GM19452 (cell line): ENCODE measurements at regions not wholly inside any gene's neighbourhood (a gene's known extent, or its start where the extent isn't known, plus 50 kb on each side); places are given as distances from the start of the nearest gene placed in this dataset.
"Not testable (repeated sequence)": the region's sequence is repeated elsewhere in the genome, so short reads cannot be mapped to it uniquely, and the experiment has no call there.

ENCODE experiments used
- ATAC-seq: cut with Tn5 transposase; IDR thresholded peaks from one replicate; pipeline ENCODE4 v1.9.1; 2021; ENCODE audit not compliant: unreplicated experiment

GRCh38 chr4:127307996-127308395 lies 324.8 kb upstream of the INTU start:
- ATAC-seq = no peak

- ATAC-seq = no peak
Observed at GRCh38 chr4:127309369-127310102, 323.2 kb upstream of the INTU start.

- ATAC-seq = no peak
Observed at GRCh38 chr4:127311371-127311770, 321.4 kb upstream of the INTU start.

GRCh38 chr4:127311924-127312323 lies 320.8 kb upstream of the INTU start:
- ATAC-seq = no peak

GRCh38 chr4:127313767-127314166 lies 319.0 kb upstream of the INTU start:
- ATAC-seq = no peak

GRCh38 chr4:127327491-127327890 lies 305.3 kb upstream of the INTU start:
- ATAC-seq = no peak

- ATAC-seq = no peak
Observed at GRCh38 chr4:127335073-127335620, 297.6 kb upstream of the INTU start.

GRCh38 chr4:127335732-127336131 lies 297.0 kb upstream of the INTU start:
- ATAC-seq = no peak

- not testable (repeated sequence) for ATAC-seq
Observed at GRCh38 chr4:127343123-127343522, 289.6 kb upstream of the INTU start.

GRCh38 chr4:127344071-127344470 lies 288.7 kb upstream of the INTU start:
- no peak for ATAC-seq

GRCh38 chr4:127347936-127348335 lies 284.8 kb upstream of the INTU start:
- no peak for ATAC-seq

- ATAC-seq = no peak
Observed at GRCh38 chr4:127352220-127353113, 280.3 kb upstream of the INTU start.

- ATAC-seq = no peak
Observed at GRCh38 chr4:127355743-127356142, 277.0 kb upstream of the INTU start.

- no peak for ATAC-seq
Observed at GRCh38 chr4:127357765-127358164, 275.0 kb upstream of the INTU start.

GRCh38 chr4:127362686-127363085 lies 270.1 kb upstream of the INTU start:
- no peak for ATAC-seq

- no peak for ATAC-seq
Observed at GRCh38 chr4:127364397-127364796, 268.4 kb upstream of the INTU start.

- ATAC-seq = no peak
Observed at GRCh38 chr4:127364911-127365310, 267.8 kb upstream of the INTU start.

- ATAC-seq = no peak
Observed at GRCh38 chr4:127370604-127371003, 262.2 kb upstream of the INTU start.

GRCh38 chr4:127379499-127379898 lies 253.3 kb upstream of the INTU start:
- ATAC-seq = no peak

- ATAC-seq = not testable (repeated sequence)
Observed at GRCh38 chr4:127379948-127380347, 252.8 kb upstream of the INTU start.

- ATAC-seq = no peak
Observed at GRCh38 chr4:127383666-127384065, 249.1 kb upstream of the INTU start.

- no peak for ATAC-seq
Observed at GRCh38 chr4:127394516-127394915, 238.2 kb upstream of the INTU start.
